GM23248 (cell line): ENCODE measurements at regions not wholly inside any gene's neighbourhood (a gene's known extent, or its start where the extent isn't known, plus 50 kb on each side); places are given as distances from the start of the nearest gene placed in this dataset.
"Not testable (repeated sequence)": the region's sequence is repeated elsewhere in the genome, so short reads cannot be mapped to it uniquely, and the experiment has no call there.

Source experiments
- DNase-seq: peaks from one replicate; pipeline ENCODE4 v3.0.0-alpha.2; 2015
- H2AFZ ChIP-seq: fragments of 200-600 bp; sonication (generic); 2 replicates; pipeline ENCODE4 v1.6.1; 2016; ENCODE audit warnings: antibody characterized with exemption
- H3F3A ChIP-seq: fragments of 200-600 bp; sonication (generic); 2 replicates; pipeline ENCODE4 v1.6.1; 2016; ENCODE audit warnings: mild to moderate bottlenecking, antibody characterized with exemption, mixed run types; ENCODE audit not compliant: insufficient read depth
- H3K27ac ChIP-seq: fragments of 200-600 bp; sonication (generic); 2 replicates; pipeline ENCODE4 v1.5.1; 2016; ENCODE audit warnings: mild to moderate bottlenecking
- H3K27me3 ChIP-seq: fragments of 200-600 bp; sonication (generic); replicated peaks from 2 replicates; pipeline ENCODE4 v1.6.1; 2016; ENCODE audit warnings: mild to moderate bottlenecking; ENCODE audit not compliant: insufficient read depth
- H3K36me3 ChIP-seq: fragments of 200-600 bp; sonication (generic); 2 replicates; pipeline ENCODE4 v1.6.1; 2016; ENCODE audit warnings: low read depth, mild to moderate bottlenecking
- H3K4me1 ChIP-seq: fragments of 200-600 bp; sonication (generic); 2 replicates; pipeline ENCODE4 v1.6.1; 2016; ENCODE audit warnings: mild to moderate bottlenecking; ENCODE audit not compliant: insufficient read depth
- H3K4me2 ChIP-seq: fragments of 200-600 bp; sonication (generic); one replicate; pipeline ENCODE4 v1.6.1; 2016; ENCODE audit warnings: mild to moderate bottlenecking; ENCODE audit not compliant: unreplicated experiment
- H3K4me3 ChIP-seq: fragments of 200-600 bp; sonication (generic); 2 replicates; pipeline ENCODE4 v1.5.1; 2016; ENCODE audit warnings: mild to moderate bottlenecking
- H3K79me2 ChIP-seq: fragments of 200-600 bp; sonication (generic); 2 replicates; pipeline ENCODE4 v1.6.1; 2016; ENCODE audit warnings: mild to moderate bottlenecking; ENCODE audit not compliant: insufficient read depth
- H3K9ac ChIP-seq: fragments of 200-600 bp; sonication (generic); 2 replicates; pipeline ENCODE4 v1.6.1; 2016; ENCODE audit warnings: mild to moderate bottlenecking
- H3K9me2 ChIP-seq: fragments of 200-600 bp; sonication (generic); 2 replicates; pipeline ENCODE4 v1.6.1; 2016; ENCODE audit warnings: mixed run types, mild to moderate bottlenecking, moderate library complexity; ENCODE audit not compliant: insufficient read depth
- H3K9me3 ChIP-seq: fragments of 200-600 bp; sonication (generic); one replicate; pipeline ENCODE4 v1.6.1; 2017; ENCODE audit warnings: low read depth
- H4K20me1 ChIP-seq: fragments of 200-600 bp; sonication (generic); 2 replicates; pipeline ENCODE4 v1.6.0; 2016; ENCODE audit not compliant: insufficient read depth
- EZH2 ChIP-seq: fragments of 200-600 bp; sonication (generic); IDR thresholded peaks from 2 replicates; pipeline ENCODE4 v1.6.1; 2018; ENCODE audit warnings: antibody characterized with exemption, mild to moderate bottlenecking; ENCODE audit not compliant: insufficient read depth, poor library complexity, severe bottlenecking
- EZH2phosphoT487 ChIP-seq: fragments of 200-600 bp; sonication (generic); IDR thresholded peaks from 2 replicates; pipeline ENCODE4 v1.6.1; 2018; ENCODE audit warnings: antibody characterized with exemption, moderate library complexity, mild to moderate bottlenecking, low read depth; ENCODE audit not compliant: insufficient read depth
- WGBS, 2 experiments: methylation state at CpG; one replicate each; pipeline ENCODE4 v1.1.6; 2015 to 2017; ENCODE audit warnings: low lambda C conversion rate in 2 of 2, low coverage in 1 of 2; ENCODE audit errors: missing lambda C conversion rate in 2 of 2; 5-methylcytosine and 5-hydroxymethylcytosine counted together
- in situ Hi-C: fragments of 300-500 bp; cut with MboI; formaldehyde crosslinking; loops from 2 replicates; pipeline ENCODE4 v1.15.0; 2020

DNA sequence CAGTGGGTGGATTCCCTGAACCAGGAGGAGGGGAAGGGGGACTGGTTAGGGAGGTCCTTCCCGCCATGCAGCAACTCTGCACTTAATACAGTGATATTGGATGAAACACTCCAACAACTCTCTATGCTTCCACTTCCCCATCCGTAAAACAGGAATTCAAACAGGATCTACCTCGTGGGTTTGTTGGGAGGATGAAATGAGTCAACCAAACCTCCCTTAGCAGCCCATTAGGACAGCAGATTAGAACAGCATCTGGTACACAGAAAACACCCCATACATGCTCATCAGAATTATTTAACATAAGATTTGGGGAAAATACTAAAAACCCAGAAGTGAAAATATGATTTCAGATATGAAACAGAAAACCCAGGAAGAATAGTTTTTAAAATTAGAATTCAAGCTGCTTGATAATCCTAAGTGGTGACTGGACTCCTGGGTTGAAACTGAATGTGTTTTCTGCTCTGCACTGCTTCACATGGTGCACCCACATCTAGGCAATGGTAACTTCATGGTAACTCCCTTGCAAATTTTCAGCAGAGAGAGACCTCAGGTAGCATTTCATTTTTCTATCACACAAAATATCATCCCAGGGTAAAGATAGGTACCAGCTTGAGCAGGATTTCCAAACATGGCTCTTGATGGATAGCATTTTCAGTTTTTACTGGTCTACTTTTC, 326.8 kb upstream of the FRG2C start:
- Histone ChIP-seq H3K9me2 (no peaks in the 10 kb centered on the region), H4K20me1 (no peaks in the 10 kb centered on the region)

DNA sequence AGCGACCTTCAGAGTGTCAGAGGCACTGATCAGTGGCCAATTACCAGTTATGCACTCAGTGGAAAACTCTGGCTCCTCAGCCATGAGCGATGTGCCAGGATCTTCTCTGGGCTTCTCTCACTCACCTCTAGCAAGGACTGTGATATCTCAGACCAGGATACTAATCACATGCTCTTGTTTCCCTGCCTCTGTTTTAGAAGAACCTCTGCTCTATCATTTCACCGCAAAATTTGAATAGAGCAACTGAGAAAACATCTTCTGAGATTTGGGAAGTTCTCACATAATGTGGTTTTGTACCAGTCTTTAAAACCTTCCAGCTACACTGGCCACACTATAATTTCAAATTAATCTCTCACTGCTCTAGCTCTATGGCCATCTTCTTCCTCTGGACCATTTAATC, 325.8 kb upstream of the FRG2C start:
- Histone ChIP-seq H3K9ac (no peak overlapping the region), H3K79me2 (no peaks in the 10 kb centered on the region), H2AFZ (no peak overlapping the region), H3K4me2 (no peak overlapping the region), H3K36me3 (no peaks in the 10 kb centered on the region), H3F3A (no peaks in the 10 kb centered on the region), H4K20me1 (no peaks in the 10 kb centered on the region), H3K4me1 (no peaks in the 10 kb centered on the region), H3K4me3 (no peak overlapping the region), H3K27me3 (peaks cover 21% of the 10 kb centered on the region), H3K9me2 (no peaks in the 10 kb centered on the region), H3K9me3 (no peaks in the 10 kb centered on the region), H3K27ac (no peak overlapping the region)
- no peak for TF ChIP-seq EZH2phosphoT487
- in situ Hi-C loops: no loop called here
- WGBS, 2 experiments: 44 to 49% methylated on average over 3 of the region's 3 CpGs
- no peak for DNase-seq

More for the DNA sequence above, 326.8 kb upstream of the FRG2C start:
- H3K27me3 ChIP-seq: peaks cover 21% of the 10 kb centered on the region
- no peak for DNase-seq
- no peak overlapping the region for H3K4me2 ChIP-seq
- H3K4me3 ChIP-seq: no peak overlapping the region
- WGBS, 2 experiments: 57 to 69% methylated on average over 3 of the region's 3 CpGs
- TF ChIP-seq EZH2phosphoT487 (no peak), EZH2 (no peak)
- no peak overlapping the region for H2AFZ ChIP-seq
- no peaks in the 10 kb centered on the region for H3K9me3 ChIP-seq
- no peaks in the 10 kb centered on the region for H3K36me3 ChIP-seq
- no peaks in the 10 kb centered on the region for H3K79me2 ChIP-seq
- H3K4me1 ChIP-seq: no peaks in the 10 kb centered on the region
- in situ Hi-C loops: no loop called here
- no peaks in the 10 kb centered on the region for H3F3A ChIP-seq
- H3K9ac ChIP-seq: no peak overlapping the region
- no peak overlapping the region for H3K27ac ChIP-seq

DNA sequence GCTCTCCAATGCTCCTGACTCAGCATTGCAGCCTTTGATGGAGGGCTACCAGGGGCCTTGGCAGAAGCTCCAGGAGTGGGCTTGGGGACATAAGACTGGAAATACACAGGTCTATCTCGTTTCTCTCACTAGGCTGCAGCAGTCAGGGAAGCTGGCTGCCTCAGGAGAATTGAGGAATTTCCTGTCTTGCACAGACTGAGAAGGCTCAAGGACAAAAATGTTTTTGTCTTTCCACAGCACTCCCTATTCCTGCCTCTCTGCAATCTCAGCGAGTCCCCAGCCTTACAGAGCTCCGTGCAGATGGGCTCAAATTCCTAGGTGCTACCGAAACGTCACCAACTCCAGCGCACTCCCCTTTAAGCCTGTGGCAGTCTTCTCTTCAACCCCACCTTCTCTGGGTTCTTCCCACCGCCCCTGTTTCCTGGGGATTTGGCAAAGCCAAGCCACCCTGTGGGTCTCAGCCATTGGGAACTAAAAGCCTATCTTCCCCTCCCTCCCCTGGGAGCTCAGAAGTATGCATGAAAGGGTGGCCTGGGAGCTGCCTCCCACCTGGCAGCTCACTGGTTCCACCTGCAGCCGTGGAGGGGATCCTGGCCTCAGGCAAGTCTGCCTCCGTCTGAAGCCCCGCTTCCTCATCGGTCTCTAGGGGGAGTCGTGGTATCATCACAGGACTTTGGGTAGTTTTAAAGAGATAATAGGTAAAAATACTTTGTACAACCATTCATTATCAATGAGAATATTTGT, 322.6 kb upstream of the FRG2C start:
- Histone ChIP-seq H3K4me2 (no peak overlapping the region), H2AFZ (no peak overlapping the region), H3K9me3 (no peaks in the 10 kb centered on the region), H3K27ac (no peak overlapping the region), H3K4me1 (no peaks in the 10 kb centered on the region), H3K9ac (no peak overlapping the region), H3K27me3 (peaks cover 29% of the 10 kb centered on the region), H3K9me2 (no peaks in the 10 kb centered on the region), H3K4me3 (no peak overlapping the region), H3K79me2 (no peaks in the 10 kb centered on the region), H3K36me3 (no peaks in the 10 kb centered on the region), H4K20me1 (no peaks in the 10 kb centered on the region), H3F3A (no peaks in the 10 kb centered on the region)
- no peak for DNase-seq
- no peak for TF ChIP-seq EZH2phosphoT487
- TF ChIP-seq EZH2: no peak
- in situ Hi-C loops: no loop called here
- 45 to 47% methylated on average over 12 of the region's 12 CpGs for WGBS, 2 experiments

DNA sequence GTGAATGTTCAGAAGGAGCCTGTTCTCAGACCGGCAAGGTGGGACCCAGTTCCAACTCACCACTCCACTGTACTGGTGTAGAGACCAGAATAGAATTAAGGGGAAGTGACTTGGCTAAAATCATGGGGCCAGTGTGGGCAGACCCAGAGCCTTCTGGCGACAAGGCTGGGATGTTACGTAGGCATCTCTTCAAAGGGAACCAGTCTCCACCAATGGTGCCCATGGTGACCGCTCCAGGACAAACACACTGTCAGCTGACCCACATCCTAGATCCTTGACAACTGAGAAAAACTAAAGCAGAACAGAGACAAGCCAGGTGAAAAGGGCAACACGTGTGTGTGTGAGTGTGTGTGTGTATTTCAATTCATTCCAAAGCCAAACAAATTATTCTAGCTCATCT, 321.7 kb upstream of the FRG2C start:
- WGBS, 2 experiments: 61 to 74% methylated on average over 4 to 5 of the region's 5 CpGs
- H3F3A ChIP-seq: no peaks in the 10 kb centered on the region
- H3K9ac ChIP-seq: no peak overlapping the region
- no peak overlapping the region for H2AFZ ChIP-seq
- no peaks in the 10 kb centered on the region for H3K4me1 ChIP-seq
- H3K9me3 ChIP-seq: no peaks in the 10 kb centered on the region
- no peaks in the 10 kb centered on the region for H3K79me2 ChIP-seq
- H3K27ac ChIP-seq: no peak overlapping the region
- no peak for DNase-seq
- no peak overlapping the region for H3K4me3 ChIP-seq
- in situ Hi-C loops: no loop called here
- H4K20me1 ChIP-seq: no peaks in the 10 kb centered on the region
- H3K36me3 ChIP-seq: no peaks in the 10 kb centered on the region
- H3K9me2 ChIP-seq: no peaks in the 10 kb centered on the region
- H3K27me3 ChIP-seq: peaks cover 27% of the 10 kb centered on the region
- H3K4me2 ChIP-seq: no peak overlapping the region
- no peak for TF ChIP-seq EZH2
- no peak for TF ChIP-seq EZH2phosphoT487

DNA sequence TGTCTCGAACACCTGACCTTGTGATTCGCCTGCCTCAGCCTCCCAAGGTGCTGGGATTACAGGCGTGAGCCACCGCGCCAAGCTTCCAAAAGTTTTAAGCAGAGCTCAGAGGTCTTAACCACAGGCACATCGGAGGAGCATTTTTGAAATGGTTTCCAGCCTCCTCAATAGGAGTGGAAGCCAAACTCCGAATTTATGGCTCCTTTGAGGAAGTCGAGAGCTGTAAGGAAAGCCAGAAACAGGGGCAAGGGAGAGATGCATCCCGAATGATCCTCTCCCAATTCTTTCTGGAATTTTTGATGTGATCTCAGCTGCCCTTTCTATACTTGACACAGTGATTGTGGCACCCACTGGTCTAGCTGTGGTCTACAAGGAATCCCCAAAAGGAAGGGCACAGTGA, 313.6 kb upstream of the FRG2C start:
- H3K9ac ChIP-seq, H3K4me3 ChIP-seq, H3K36me3 ChIP-seq, H3K9me3 ChIP-seq, H3K27me3 ChIP-seq, in situ Hi-C loops, H3K4me2 ChIP-seq, H3K4me1 ChIP-seq, DNase-seq, H3K27ac ChIP-seq, H2AFZ ChIP-seq, H3K79me2 ChIP-seq, H3F3A ChIP-seq, H4K20me1 ChIP-seq, H3K9me2 ChIP-seq: not testable (repeated sequence)
- 41 to 47% methylated on average over 9 of the region's 9 CpGs for WGBS, 2 experiments

DNA sequence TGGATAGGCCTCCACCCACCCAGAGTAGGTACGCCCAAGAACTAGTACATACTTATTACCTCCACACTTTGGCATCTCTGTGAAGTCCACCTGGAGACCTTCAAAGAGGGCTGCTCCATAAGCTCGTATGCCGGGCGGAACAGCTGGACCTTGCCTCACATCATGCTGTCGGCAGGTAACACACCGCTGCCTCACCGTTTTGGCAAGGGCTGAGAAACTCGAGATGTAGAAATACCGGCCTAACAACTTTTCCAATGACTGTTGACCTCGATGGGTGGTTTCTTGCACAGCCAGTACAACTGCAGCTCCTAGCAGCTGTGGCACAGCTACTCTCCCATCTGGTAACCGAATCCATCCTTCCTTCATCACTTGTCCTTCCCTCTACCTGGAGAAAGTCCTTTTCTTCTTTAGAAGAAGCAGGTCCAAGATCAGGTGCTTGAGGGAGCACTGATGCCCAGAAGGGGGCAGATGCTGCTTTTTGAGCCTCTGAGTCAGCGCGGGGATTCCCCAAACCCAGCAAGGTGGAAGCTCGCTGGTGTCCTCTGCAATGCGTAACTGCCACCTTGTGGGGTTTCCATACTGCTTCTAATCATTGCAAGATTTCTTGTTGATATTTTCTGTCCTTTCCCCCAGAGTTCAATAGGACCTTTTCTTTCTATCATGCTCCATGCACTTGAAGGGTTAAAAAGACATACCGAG, 301.9 kb upstream of the FRG2C start:
- H2AFZ ChIP-seq, H4K20me1 ChIP-seq, H3K4me2 ChIP-seq, H3K9me2 ChIP-seq, DNase-seq, H3K9ac ChIP-seq, H3K79me2 ChIP-seq, H3F3A ChIP-seq, H3K4me3 ChIP-seq, H3K9me3 ChIP-seq, H3K27ac ChIP-seq, H3K36me3 ChIP-seq, in situ Hi-C loops, H3K4me1 ChIP-seq, H3K27me3 ChIP-seq: not testable (repeated sequence)
- 62 to 66% methylated on average over 16 of the region's 16 CpGs for WGBS, 2 experiments
